Peyer's patch (tissue), 4 donors: ENCODE measurements at regions not wholly inside any gene's neighbourhood (a gene's known extent, or its start where the extent isn't known, plus 50 kb on each side); places are given as distances from the start of the nearest gene placed in this dataset.

ENCODE experiments used
- POLR2A ChIP-seq, 2 donors: fragments of 450-650 bp; IDR thresholded peaks; one replicate each; pipeline ENCODE4 v1.5.1; 2017; ENCODE audit warnings: antibody characterized with exemption in 2 of 2, mild to moderate bottlenecking in 2 of 2, moderate library complexity in 2 of 2
- TF ChIP-seq, protein P1 (sequence below), 6 experiments: fragments of 450-650 bp in 4 of 6; fragments of 200-600 bp in 2 of 6; sonication (generic) in 1 of 6; IDR thresholded peaks; one replicate each; pipeline ENCODE4 v1.5.1; 2017 to 2019; ENCODE audit warnings: antibody characterized with exemption in 6 of 6, mild to moderate bottlenecking in 3 of 6, moderate library complexity in 1 of 6

DNA sequence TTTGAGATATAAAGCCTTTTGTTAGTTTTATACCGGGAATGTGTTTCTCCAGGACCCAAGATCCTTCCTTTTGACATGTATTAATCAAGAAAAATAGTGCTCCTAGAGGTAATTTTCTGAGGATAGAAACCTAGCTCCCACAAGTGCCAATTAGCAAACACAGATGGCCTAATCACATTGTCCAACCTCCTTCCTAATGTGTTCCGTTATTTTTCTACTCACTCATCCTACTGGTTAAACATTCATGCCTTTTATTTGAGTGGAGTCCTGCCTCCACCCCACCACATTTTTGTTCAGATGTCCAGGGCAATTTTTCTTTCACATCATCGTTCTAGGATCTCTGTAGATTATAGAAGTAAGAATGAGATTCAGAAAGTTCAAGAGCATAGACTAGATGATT lies 610.0 kb upstream of the MBL2 start:
- TF ChIP-seq, protein P1, sequence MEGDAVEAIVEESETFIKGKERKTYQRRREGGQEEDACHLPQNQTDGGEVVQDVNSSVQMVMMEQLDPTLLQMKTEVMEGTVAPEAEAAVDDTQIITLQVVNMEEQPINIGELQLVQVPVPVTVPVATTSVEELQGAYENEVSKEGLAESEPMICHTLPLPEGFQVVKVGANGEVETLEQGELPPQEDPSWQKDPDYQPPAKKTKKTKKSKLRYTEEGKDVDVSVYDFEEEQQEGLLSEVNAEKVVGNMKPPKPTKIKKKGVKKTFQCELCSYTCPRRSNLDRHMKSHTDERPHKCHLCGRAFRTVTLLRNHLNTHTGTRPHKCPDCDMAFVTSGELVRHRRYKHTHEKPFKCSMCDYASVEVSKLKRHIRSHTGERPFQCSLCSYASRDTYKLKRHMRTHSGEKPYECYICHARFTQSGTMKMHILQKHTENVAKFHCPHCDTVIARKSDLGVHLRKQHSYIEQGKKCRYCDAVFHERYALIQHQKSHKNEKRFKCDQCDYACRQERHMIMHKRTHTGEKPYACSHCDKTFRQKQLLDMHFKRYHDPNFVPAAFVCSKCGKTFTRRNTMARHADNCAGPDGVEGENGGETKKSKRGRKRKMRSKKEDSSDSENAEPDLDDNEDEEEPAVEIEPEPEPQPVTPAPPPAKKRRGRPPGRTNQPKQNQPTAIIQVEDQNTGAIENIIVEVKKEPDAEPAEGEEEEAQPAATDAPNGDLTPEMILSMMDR (IDR thresholded peaks at IDR 0.05) = no peak
- TF ChIP-seq POLR2A (IDR thresholded peaks at IDR 0.05) = no peak
